Loucy (cell line): ENCODE measurements at regions not wholly inside any gene's neighbourhood (a gene's known extent, or its start where the extent isn't known, plus 50 kb on each side); places are given as distances from the start of the nearest gene placed in this dataset.

Experiments used
- H2AFZ ChIP-seq: fragments of 200-600 bp; sonication (generic); 2 replicates; pipeline ENCODE4 v1.6.0; 2016; ENCODE audit warnings: antibody characterized with exemption, mild to moderate bottlenecking, low read length, moderate library complexity
- H3F3A ChIP-seq: fragments of 200-600 bp; 2 replicates; pipeline ENCODE4 v1.6.0; 2016; ENCODE audit warnings: antibody characterized with exemption, low read depth, mild to moderate bottlenecking
- H3K27me3 ChIP-seq: fragments of 200-600 bp; sonication (generic); 2 replicates; pipeline ENCODE4 v1.6.1; 2014; ENCODE audit warnings: low read length, mild to moderate bottlenecking; ENCODE audit not compliant: insufficient read depth, poor library complexity, severe bottlenecking
- H3K36me3 ChIP-seq: fragments of 200-600 bp; sonication (generic); 2 replicates; pipeline ENCODE4 v1.6.1; 2016; ENCODE audit warnings: low read length; ENCODE audit not compliant: insufficient read depth
- H3K4me1 ChIP-seq: fragments of 200-600 bp; sonication (generic); 2 replicates; pipeline ENCODE4 v1.5.1; 2014; ENCODE audit warnings: low read length, mild to moderate bottlenecking; ENCODE audit not compliant: insufficient read depth, poor library complexity, severe bottlenecking
- H3K4me2 ChIP-seq: fragments of 200-600 bp; sonication (generic); 2 replicates; pipeline ENCODE4 v1.6.0; 2014; ENCODE audit warnings: antibody characterized with exemption, low read length, low read depth, mild to moderate bottlenecking; ENCODE audit not compliant: poor library complexity, severe bottlenecking
- H3K4me3 ChIP-seq: fragments of 200-600 bp; sonication (generic); 2 replicates; pipeline ENCODE4 v1.5.1; 2014; ENCODE audit warnings: low read length, mild to moderate bottlenecking, mixed read lengths; ENCODE audit not compliant: poor library complexity, severe bottlenecking
- H3K79me2 ChIP-seq: fragments of 200-600 bp; sonication (generic); 2 replicates; pipeline ENCODE4 v1.6.1; 2014; ENCODE audit warnings: low read length; ENCODE audit not compliant: insufficient read depth
- H3K9ac ChIP-seq: fragments of 200-600 bp; sonication (generic); 2 replicates; pipeline ENCODE4 v1.6.0; 2014; ENCODE audit warnings: mild to moderate bottlenecking, low read depth, low read length, moderate library complexity; ENCODE audit not compliant: poor library complexity, severe bottlenecking
- H3K9me2 ChIP-seq: fragments of 200-600 bp; sonication (generic); replicated peaks from 2 replicates; pipeline ENCODE4 v1.6.1; 2016; ENCODE audit warnings: low read depth, low read length, mixed read lengths
- H3K9me3 ChIP-seq: fragments of 200-600 bp; sonication (generic); 2 replicates; pipeline ENCODE4 v1.6.1; 2014; ENCODE audit warnings: mild to moderate bottlenecking, antibody characterized with exemption, low read length, low read depth; ENCODE audit not compliant: insufficient read depth
- H4K20me1 ChIP-seq: fragments of 200-600 bp; sonication (generic); 2 replicates; pipeline ENCODE4 v1.6.0; 2014; ENCODE audit warnings: antibody characterized with exemption, low read length, mild to moderate bottlenecking; ENCODE audit not compliant: insufficient read depth, poor library complexity, severe bottlenecking
- EZH2phosphoT487 ChIP-seq: fragments of 200-600 bp; IDR thresholded peaks from 2 replicates; pipeline ENCODE4 v1.6.1; 2018; ENCODE audit warnings: antibody characterized with exemption, mild to moderate bottlenecking, moderate library complexity, borderline replicate concordance
- TF ChIP-seq, protein P1 (sequence below): fragments of 200-600 bp; sonication (generic); conservative IDR thresholded peaks from 2 replicates; pipeline ENCODE4 v1.5.1; 2014; ENCODE audit warnings: mild to moderate bottlenecking, antibody characterized with exemption, low read length

- Histone ChIP-seq H3K9me2 (no peaks in the 10 kb centered on the region), H2AFZ (no peak overlapping the region), H3K4me3 (no peak overlapping the region), H3F3A (no peaks in the 10 kb centered on the region), H3K4me2 (no peak overlapping the region), H3K4me1 (no peaks in the 10 kb centered on the region), H4K20me1 (no peaks in the 10 kb centered on the region), H3K9me3 (no peaks in the 10 kb centered on the region), H3K36me3 (no peaks in the 10 kb centered on the region), H3K27me3 (no peaks in the 10 kb centered on the region), H3K9ac (no peak overlapping the region), H3K79me2 (no peaks in the 10 kb centered on the region)
- no peak for TF ChIP-seq EZH2phosphoT487
- TF ChIP-seq, protein P1, sequence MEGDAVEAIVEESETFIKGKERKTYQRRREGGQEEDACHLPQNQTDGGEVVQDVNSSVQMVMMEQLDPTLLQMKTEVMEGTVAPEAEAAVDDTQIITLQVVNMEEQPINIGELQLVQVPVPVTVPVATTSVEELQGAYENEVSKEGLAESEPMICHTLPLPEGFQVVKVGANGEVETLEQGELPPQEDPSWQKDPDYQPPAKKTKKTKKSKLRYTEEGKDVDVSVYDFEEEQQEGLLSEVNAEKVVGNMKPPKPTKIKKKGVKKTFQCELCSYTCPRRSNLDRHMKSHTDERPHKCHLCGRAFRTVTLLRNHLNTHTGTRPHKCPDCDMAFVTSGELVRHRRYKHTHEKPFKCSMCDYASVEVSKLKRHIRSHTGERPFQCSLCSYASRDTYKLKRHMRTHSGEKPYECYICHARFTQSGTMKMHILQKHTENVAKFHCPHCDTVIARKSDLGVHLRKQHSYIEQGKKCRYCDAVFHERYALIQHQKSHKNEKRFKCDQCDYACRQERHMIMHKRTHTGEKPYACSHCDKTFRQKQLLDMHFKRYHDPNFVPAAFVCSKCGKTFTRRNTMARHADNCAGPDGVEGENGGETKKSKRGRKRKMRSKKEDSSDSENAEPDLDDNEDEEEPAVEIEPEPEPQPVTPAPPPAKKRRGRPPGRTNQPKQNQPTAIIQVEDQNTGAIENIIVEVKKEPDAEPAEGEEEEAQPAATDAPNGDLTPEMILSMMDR: no peak
These were observed 252.8 kb upstream of the HS3ST5 start for GRCh38 chr6:114595591-114595990.

- Histone ChIP-seq H3K36me3 (no peaks in the 10 kb centered on the region), H2AFZ (no peak overlapping the region), H3K4me2 (no peak overlapping the region), H3F3A (no peaks in the 10 kb centered on the region), H3K4me3 (no peak overlapping the region), H3K9me2 (no peaks in the 10 kb centered on the region), H3K79me2 (no peaks in the 10 kb centered on the region), H3K27me3 (no peaks in the 10 kb centered on the region), H3K4me1 (no peaks in the 10 kb centered on the region), H3K9ac (no peak overlapping the region), H3K9me3 (no peaks in the 10 kb centered on the region), H4K20me1 (no peaks in the 10 kb centered on the region)
- TF ChIP-seq, protein P1: no peak
- no peak for TF ChIP-seq EZH2phosphoT487
These were observed 252.4 kb upstream of the HS3ST5 start for GRCh38 chr6:114595186-114595585.

GRCh38 chr6:114592506-114592905 lies 249.7 kb upstream of the HS3ST5 start:
- no peaks in the 10 kb centered on the region for H3K4me1 ChIP-seq
- H3K9me2 ChIP-seq: no peaks in the 10 kb centered on the region
- no peaks in the 10 kb centered on the region for H3K27me3 ChIP-seq
- no peak overlapping the region for H3K4me3 ChIP-seq
- H3K9ac ChIP-seq: no peak overlapping the region
- no peaks in the 10 kb centered on the region for H4K20me1 ChIP-seq
- H3K9me3 ChIP-seq: no peaks in the 10 kb centered on the region
- H3F3A ChIP-seq: no peaks in the 10 kb centered on the region
- no peaks in the 10 kb centered on the region for H3K36me3 ChIP-seq
- no peak overlapping the region for H3K4me2 ChIP-seq
- TF ChIP-seq, protein P1: no peak
- no peak for TF ChIP-seq EZH2phosphoT487
- no peak overlapping the region for H2AFZ ChIP-seq
- no peaks in the 10 kb centered on the region for H3K79me2 ChIP-seq
